IPS-18a (cell line): ENCODE measurements at regions not wholly inside any gene's neighbourhood (a gene's known extent, or its start where the extent isn't known, plus 50 kb on each side); places are given as distances from the start of the nearest gene placed in this dataset.

Experiments
- H3K27ac ChIP-seq: one replicate; pipeline ENCODE4 v1.5.1; 2013; ENCODE audit warnings: low read length
- H3K27me3 ChIP-seq: one replicate; pipeline ENCODE4 v1.6.1; 2013; ENCODE audit warnings: mild to moderate bottlenecking, low read length; ENCODE audit not compliant: control insufficient read depth, insufficient read depth
- H3K36me3 ChIP-seq: one replicate; pipeline ENCODE4 v1.6.1; 2013; ENCODE audit warnings: low read depth, low read length; ENCODE audit not compliant: control insufficient read depth
- H3K4me1 ChIP-seq: one replicate; pipeline ENCODE4 v1.6.1; 2013; ENCODE audit warnings: low read depth, low read length; ENCODE audit not compliant: control insufficient read depth
- H3K4me3 ChIP-seq: one replicate; pipeline ENCODE4 v1.5.1; 2013; ENCODE audit warnings: low read length
- H3K9ac ChIP-seq: one replicate; pipeline ENCODE4 v1.6.1; 2013; ENCODE audit warnings: mild to moderate bottlenecking, low read length, moderate library complexity
- H3K9me3 ChIP-seq: one replicate; pipeline ENCODE4 v1.6.1; 2013; ENCODE audit warnings: low read depth, low read length; ENCODE audit not compliant: control insufficient read depth

GRCh38 chr1:196088541-196088940 is 519.7 kb downstream of the KCNT2 start:
- H3K27ac ChIP-seq: no peak overlapping the region
- H3K9me3 ChIP-seq: no peaks in the 10 kb centered on the region
- no peaks in the 10 kb centered on the region for H3K27me3 ChIP-seq
- no peak overlapping the region for H3K9ac ChIP-seq
- no peaks in the 10 kb centered on the region for H3K4me1 ChIP-seq
- H3K36me3 ChIP-seq: no peaks in the 10 kb centered on the region
- no peak overlapping the region for H3K4me3 ChIP-seq

- no peaks in the 10 kb centered on the region for H3K36me3 ChIP-seq
- H3K9ac ChIP-seq: no peak overlapping the region
Measured at GRCh38 chr1:196078691-196079090, 529.5 kb downstream of the KCNT2 start.

GRCh38 chr1:196075621-196076020 is 532.6 kb downstream of the KCNT2 start:
- Histone ChIP-seq H3K4me3 (no peak overlapping the region), H3K27ac (no peak overlapping the region), H3K27me3 (no peaks in the 10 kb centered on the region), H3K4me1 (no peaks in the 10 kb centered on the region), H3K9ac (no peak overlapping the region), H3K9me3 (no peaks in the 10 kb centered on the region), H3K36me3 (no peaks in the 10 kb centered on the region)

More at GRCh38 chr1:196078691-196079090, 529.5 kb downstream of the KCNT2 start:
- no peak overlapping the region for H3K4me3 ChIP-seq
- no peaks in the 10 kb centered on the region for H3K4me1 ChIP-seq
- H3K27ac ChIP-seq: no peak overlapping the region
- no peaks in the 10 kb centered on the region for H3K9me3 ChIP-seq
- no peaks in the 10 kb centered on the region for H3K27me3 ChIP-seq

GRCh38 chr1:196074182-196074581 is 534.1 kb downstream of the KCNT2 start:
- no peaks in the 10 kb centered on the region for H3K36me3 ChIP-seq
- no peaks in the 10 kb centered on the region for H3K27me3 ChIP-seq
- H3K9me3 ChIP-seq: no peaks in the 10 kb centered on the region
- H3K4me1 ChIP-seq: no peaks in the 10 kb centered on the region
- no peak overlapping the region for H3K4me3 ChIP-seq
- H3K27ac ChIP-seq: no peak overlapping the region
- H3K9ac ChIP-seq: no peak overlapping the region

GRCh38 chr1:196071447-196071846 is 536.8 kb downstream of the KCNT2 start:
- no peaks in the 10 kb centered on the region for H3K36me3 ChIP-seq
- peaks cover 3% of the 10 kb centered on the region for H3K4me1 ChIP-seq
- H3K9me3 ChIP-seq: no peaks in the 10 kb centered on the region
- no peak overlapping the region for H3K4me3 ChIP-seq
- H3K27ac ChIP-seq: peak overlapping the region; percentile 16
- peak overlapping the region; percentile 22 for H3K9ac ChIP-seq
- no peaks in the 10 kb centered on the region for H3K27me3 ChIP-seq

GRCh38 chr1:196070940-196071339 is 537.3 kb downstream of the KCNT2 start:
- Histone ChIP-seq H3K27me3 (no peaks in the 10 kb centered on the region), H3K4me1 (peaks cover 3% of the 10 kb centered on the region), H3K9ac (no peak overlapping the region), H3K4me3 (no peak overlapping the region), H3K27ac (peak overlapping the region; percentile 16), H3K36me3 (no peaks in the 10 kb centered on the region), H3K9me3 (no peaks in the 10 kb centered on the region)

GRCh38 chr1:196063952-196064351 is 544.3 kb downstream of the KCNT2 start:
- Histone ChIP-seq H3K4me1 (peaks cover 3% of the 10 kb centered on the region), H3K4me3 (no peak overlapping the region), H3K27me3 (no peaks in the 10 kb centered on the region), H3K9me3 (no peaks in the 10 kb centered on the region), H3K36me3 (no peaks in the 10 kb centered on the region), H3K9ac (no peak overlapping the region), H3K27ac (no peak overlapping the region)

GRCh38 chr1:196063294-196063693 is 544.9 kb downstream of the KCNT2 start:
- no peaks in the 10 kb centered on the region for H3K36me3 ChIP-seq
- peaks cover 3% of the 10 kb centered on the region for H3K4me1 ChIP-seq
- H3K9me3 ChIP-seq: no peaks in the 10 kb centered on the region
- no peak overlapping the region for H3K4me3 ChIP-seq
- H3K9ac ChIP-seq: no peak overlapping the region
- H3K27ac ChIP-seq: no peak overlapping the region
- H3K27me3 ChIP-seq: no peaks in the 10 kb centered on the region

- no peak overlapping the region for H3K27ac ChIP-seq
- no peak overlapping the region for H3K9ac ChIP-seq
- H3K27me3 ChIP-seq: no peaks in the 10 kb centered on the region
- H3K4me1 ChIP-seq: no peaks in the 10 kb centered on the region
- H3K36me3 ChIP-seq: no peaks in the 10 kb centered on the region
- no peak overlapping the region for H3K4me3 ChIP-seq
- no peaks in the 10 kb centered on the region for H3K9me3 ChIP-seq
Measured at GRCh38 chr1:196060539-196060938, 547.7 kb downstream of the KCNT2 start.

GRCh38 chr1:196059210-196059609 is 549.0 kb downstream of the KCNT2 start:
- Histone ChIP-seq H3K27ac (no peak overlapping the region), H3K4me1 (no peaks in the 10 kb centered on the region), H3K9me3 (no peaks in the 10 kb centered on the region), H3K9ac (no peak overlapping the region), H3K36me3 (no peaks in the 10 kb centered on the region), H3K4me3 (no peak overlapping the region), H3K27me3 (no peaks in the 10 kb centered on the region)

GRCh38 chr1:196056966-196057365 is 551.3 kb downstream of the KCNT2 start:
- Histone ChIP-seq H3K27me3 (no peaks in the 10 kb centered on the region), H3K27ac (no peak overlapping the region)

GRCh38 chr1:196049407-196049806 is 558.8 kb downstream of the KCNT2 start:
- Histone ChIP-seq H3K27ac (no peak overlapping the region), H3K4me1 (peaks cover 3% of the 10 kb centered on the region), H3K27me3 (no peaks in the 10 kb centered on the region), H3K9ac (no peak overlapping the region), H3K36me3 (no peaks in the 10 kb centered on the region), H3K4me3 (no peak overlapping the region), H3K9me3 (no peaks in the 10 kb centered on the region)

More at GRCh38 chr1:196056966-196057365, 551.3 kb downstream of the KCNT2 start:
- Histone ChIP-seq H3K9me3 (no peaks in the 10 kb centered on the region), H3K4me1 (no peaks in the 10 kb centered on the region), H3K36me3 (no peaks in the 10 kb centered on the region), H3K4me3 (no peak overlapping the region), H3K9ac (no peak overlapping the region)
